GM20000 (cell line): ENCODE measurements at regions not wholly inside any gene's neighbourhood (a gene's known extent, or its start where the extent isn't known, plus 50 kb on each side); places are given as distances from the start of the nearest gene placed in this dataset.

Experiments
- DNase-seq: peaks from one replicate; pipeline ENCODE4 v3.0.0; 2012; ENCODE audit warnings: low spot score
- TF ChIP-seq, protein P1 (sequence below): IDR thresholded peaks from 2 replicates; pipeline ENCODE4 v1.5.1; 2012; ENCODE audit warnings: mild to moderate bottlenecking, control low read depth; ENCODE audit errors: extremely low read depth, missing control alignments

- TF ChIP-seq, protein P1, sequence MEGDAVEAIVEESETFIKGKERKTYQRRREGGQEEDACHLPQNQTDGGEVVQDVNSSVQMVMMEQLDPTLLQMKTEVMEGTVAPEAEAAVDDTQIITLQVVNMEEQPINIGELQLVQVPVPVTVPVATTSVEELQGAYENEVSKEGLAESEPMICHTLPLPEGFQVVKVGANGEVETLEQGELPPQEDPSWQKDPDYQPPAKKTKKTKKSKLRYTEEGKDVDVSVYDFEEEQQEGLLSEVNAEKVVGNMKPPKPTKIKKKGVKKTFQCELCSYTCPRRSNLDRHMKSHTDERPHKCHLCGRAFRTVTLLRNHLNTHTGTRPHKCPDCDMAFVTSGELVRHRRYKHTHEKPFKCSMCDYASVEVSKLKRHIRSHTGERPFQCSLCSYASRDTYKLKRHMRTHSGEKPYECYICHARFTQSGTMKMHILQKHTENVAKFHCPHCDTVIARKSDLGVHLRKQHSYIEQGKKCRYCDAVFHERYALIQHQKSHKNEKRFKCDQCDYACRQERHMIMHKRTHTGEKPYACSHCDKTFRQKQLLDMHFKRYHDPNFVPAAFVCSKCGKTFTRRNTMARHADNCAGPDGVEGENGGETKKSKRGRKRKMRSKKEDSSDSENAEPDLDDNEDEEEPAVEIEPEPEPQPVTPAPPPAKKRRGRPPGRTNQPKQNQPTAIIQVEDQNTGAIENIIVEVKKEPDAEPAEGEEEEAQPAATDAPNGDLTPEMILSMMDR: no peak
- no peak for DNase-seq
These were observed 231.3 kb downstream of the BUD13 start for GRCh38 chr11:116541460-116541859.

DNA sequence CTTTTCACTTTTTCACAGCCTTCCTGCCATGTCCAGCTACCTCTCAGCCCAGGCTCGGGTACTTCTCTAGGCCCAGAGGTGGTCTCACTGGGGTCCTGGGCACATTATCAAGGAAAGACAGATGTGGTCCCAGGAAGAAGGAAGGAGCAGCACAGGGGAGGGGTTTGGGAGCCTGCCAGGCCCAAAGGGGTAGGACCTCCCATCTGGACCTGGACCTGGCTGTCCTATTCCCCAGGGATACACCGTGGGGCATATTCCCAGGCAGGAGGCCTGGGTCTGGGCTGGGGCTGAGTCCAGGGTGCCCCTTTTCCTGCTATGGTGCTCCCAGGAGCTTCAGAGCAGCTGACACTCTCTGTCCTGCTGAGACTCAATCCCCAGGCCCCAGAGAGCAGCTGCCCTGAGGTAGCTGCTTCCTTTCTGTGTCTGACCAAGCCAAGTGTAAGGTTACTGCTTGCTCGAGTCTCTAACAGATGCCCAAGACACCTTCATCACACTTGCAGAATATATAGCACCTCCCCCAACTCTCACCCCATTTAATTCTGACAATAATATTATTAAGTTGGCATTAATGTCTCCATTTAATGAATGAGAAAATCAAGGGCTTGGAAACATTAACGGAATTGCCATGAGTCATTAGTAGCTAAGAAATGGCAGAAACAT is 232.0 kb downstream of the BUD13 start:
- TF ChIP-seq, protein P1: no peak
- no peak for DNase-seq

DNA sequence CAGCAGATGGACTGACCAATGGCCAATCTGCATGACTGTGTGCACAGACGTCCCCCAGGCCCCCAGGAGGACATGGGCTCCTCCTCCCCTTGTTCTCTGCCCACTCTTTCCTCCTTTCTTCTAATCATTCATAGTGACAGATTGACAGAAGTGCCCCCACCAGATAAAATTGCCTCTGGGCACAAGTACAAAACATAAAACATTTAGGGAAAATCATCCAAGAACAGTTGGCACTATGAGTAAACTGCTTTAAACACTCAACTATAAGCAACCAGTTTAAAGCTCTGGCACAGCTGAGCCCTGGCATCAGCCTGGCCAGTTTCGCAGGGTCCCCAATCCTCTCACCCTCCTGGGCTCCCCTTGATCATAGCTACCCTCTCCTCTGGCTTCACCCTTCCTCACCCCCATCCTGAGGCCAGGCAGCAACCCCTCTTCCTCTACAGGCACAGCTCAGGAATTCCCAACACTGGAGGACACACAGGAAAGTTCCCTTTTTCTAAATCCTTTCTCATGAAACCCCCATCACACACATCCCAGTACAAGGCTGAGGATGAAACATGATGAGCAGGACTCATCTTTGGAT is 232.9 kb downstream of the BUD13 start:
- no peak for DNase-seq
- TF ChIP-seq, protein P1: no peak

DNA sequence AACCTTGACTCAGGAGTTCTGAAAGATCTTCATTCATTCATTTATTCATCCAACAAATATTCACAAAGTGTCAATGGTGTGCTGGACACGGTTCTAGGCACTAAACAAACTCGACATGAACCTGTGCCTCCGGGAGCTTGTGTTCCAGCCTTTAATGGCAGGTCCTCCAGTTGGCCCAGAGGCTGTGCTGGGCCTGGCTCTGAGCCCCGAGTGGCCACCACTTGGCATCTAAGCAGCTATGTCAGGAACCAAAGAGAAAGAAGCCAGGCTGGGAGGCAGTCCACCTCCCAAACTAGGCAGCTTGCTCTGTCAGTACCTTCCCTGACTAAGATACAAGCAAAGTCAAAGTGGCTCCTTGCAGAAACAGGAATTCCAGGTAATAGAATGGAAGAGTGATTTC is 233.6 kb downstream of the BUD13 start:
- no peak for DNase-seq
- TF ChIP-seq, protein P1: no peak

DNA sequence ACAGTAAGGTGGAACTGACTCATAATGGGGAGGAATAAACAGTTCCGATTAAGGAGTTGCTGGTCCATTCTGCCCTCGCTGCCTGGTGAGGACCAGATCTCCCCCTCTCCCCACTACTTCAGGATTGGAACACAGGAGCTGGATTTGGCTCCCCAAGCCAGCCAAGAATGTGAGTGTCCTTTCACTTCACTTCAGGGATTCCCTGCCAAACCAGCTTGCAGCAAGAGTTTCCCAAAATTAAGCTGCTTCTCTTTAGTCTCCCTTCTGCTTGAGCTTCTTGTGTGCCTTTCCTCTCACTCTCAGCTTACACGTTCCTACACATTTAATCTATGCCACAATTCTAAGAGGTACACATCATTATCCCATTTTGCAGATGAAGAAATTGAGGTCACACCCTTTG is 234.1 kb downstream of the BUD13 start:
- DNase-seq: no peak
- TF ChIP-seq, protein P1: no peak

- no peak for DNase-seq
- TF ChIP-seq, protein P1: no peak
These were observed 235.1 kb downstream of the BUD13 start for GRCh38 chr11:116537709-116538108.

DNA sequence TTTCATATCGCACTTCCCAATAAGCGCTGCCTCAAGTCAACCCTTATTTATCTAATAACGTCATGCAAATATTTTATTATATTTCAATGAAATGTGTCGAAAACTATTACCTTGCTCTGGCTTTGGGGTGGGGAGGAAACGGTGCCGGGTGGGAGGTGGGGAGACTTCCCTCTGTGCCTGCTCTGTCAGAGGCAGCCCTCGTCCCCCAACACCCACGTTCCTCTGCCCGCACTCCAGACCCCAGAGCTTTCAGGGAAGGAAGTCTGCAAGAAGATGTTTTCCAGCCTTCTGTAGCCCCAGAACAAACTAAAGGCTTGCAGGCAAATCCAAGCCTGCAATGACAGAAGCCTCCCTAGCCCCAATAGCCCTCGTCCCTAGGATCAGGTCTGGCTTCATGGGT is 235.7 kb downstream of the BUD13 start:
- TF ChIP-seq, protein P1: no peak
- DNase-seq: no peak
